ENCODE measurements at regions not wholly inside any gene's neighbourhood (a gene's known extent, or its start where the extent isn't known, plus 50 kb on each side); places are given as distances from the start of the nearest gene placed in this dataset.

GRCh38 chr16:62701426-62701825 lies 665.2 kb upstream of the CDH8 start:
- DNase-seq, result no peak
- TF ChIP-seq CTCF (IDR thresholded peaks at IDR 0.05), result no peak
- no peaks in the 10 kb centered on the region for H3K4me1 Mint-ChIP-seq (ENCODE audit: low read depth)
- H3K9me3 Mint-ChIP-seq, result peaks cover 38% of the 10 kb centered on the region
- H3K36me3 Mint-ChIP-seq (ENCODE audit: low read depth), result no peaks in the 10 kb centered on the region; the same call in 1 of the 2 replicates
- no peaks in the 10 kb centered on the region for H3K27me3 Mint-ChIP-seq (ENCODE audit: insufficient read depth)
- no peak overlapping the region for H3K27ac Mint-ChIP-seq
- no peak overlapping the region for H3K4me3 Mint-ChIP-seq

GRCh38 chr16:62700426-62701294 lies 664.4 kb upstream of the CDH8 start:
- H3K4me1 Mint-ChIP-seq (ENCODE audit: low read depth), result no peaks in the 10 kb centered on the region
- TF ChIP-seq CTCF (IDR thresholded peaks at IDR 0.05), result no peak
- H3K27ac Mint-ChIP-seq, result no peak overlapping the region
- no peaks in the 10 kb centered on the region; the same call in 1 of the 2 replicates for H3K36me3 Mint-ChIP-seq (ENCODE audit: low read depth)
- peaks cover 44% of the 10 kb centered on the region for H3K9me3 Mint-ChIP-seq
- H3K4me3 Mint-ChIP-seq, result no peak overlapping the region
- no peak for DNase-seq
- H3K27me3 Mint-ChIP-seq (ENCODE audit: insufficient read depth), result no peaks in the 10 kb centered on the region

- TF ChIP-seq CTCF (IDR thresholded peaks at IDR 0.05), result no peak
- H3K9me3 Mint-ChIP-seq, result peaks cover 64% of the 10 kb centered on the region
- no peak overlapping the region for H3K4me3 Mint-ChIP-seq
- no peaks in the 10 kb centered on the region for H3K27me3 Mint-ChIP-seq (ENCODE audit: insufficient read depth)
- no peak overlapping the region for H3K27ac Mint-ChIP-seq
- H3K4me1 Mint-ChIP-seq (ENCODE audit: low read depth), result no peaks in the 10 kb centered on the region
- DNase-seq, result no peak
- no peaks in the 10 kb centered on the region; the same call in 1 of the 2 replicates for H3K36me3 Mint-ChIP-seq (ENCODE audit: low read depth)
These were observed 656.4 kb upstream of the CDH8 start for GRCh38 chr16:62692685-62693084.

GRCh38 chr16:62681819-62682218 lies 645.6 kb upstream of the CDH8 start:
- no peaks in the 10 kb centered on the region for H3K4me1 Mint-ChIP-seq (ENCODE audit: low read depth)
- H3K4me3 Mint-ChIP-seq, result no peak overlapping the region
- no peak for DNase-seq
- H3K27me3 Mint-ChIP-seq (ENCODE audit: insufficient read depth), result no peaks in the 10 kb centered on the region; the same call in 1 of the 2 replicates
- peaks cover 50% of the 10 kb centered on the region for H3K9me3 Mint-ChIP-seq
- TF ChIP-seq CTCF (IDR thresholded peaks at IDR 0.05), result no peak
- H3K27ac Mint-ChIP-seq, result no peak overlapping the region
- H3K36me3 Mint-ChIP-seq (ENCODE audit: low read depth), result no peaks in the 10 kb centered on the region; the same call in 1 of the 2 replicates

- no peak overlapping the region for H3K27ac Mint-ChIP-seq
These were observed 642.6 kb upstream of the CDH8 start for GRCh38 chr16:62678796-62679195.

More at GRCh38 chr16:62678796-62679195, 642.6 kb upstream of the CDH8 start:
- Mint-ChIP-seq H3K4me1 (ENCODE audit: low read depth) (no peaks in the 10 kb centered on the region), H3K9me3 (peaks cover 38% of the 10 kb centered on the region), H3K4me3 (no peak overlapping the region), H3K36me3 (ENCODE audit: low read depth) (no peaks in the 10 kb centered on the region), H3K27me3 (ENCODE audit: insufficient read depth) (no peaks in the 10 kb centered on the region)
- no peak for TF ChIP-seq CTCF (IDR thresholded peaks at IDR 0.05)
- DNase-seq, result no peak

Measured in HFFc6 (cell line).